Hepatocyte (in vitro differentiated cells): ENCODE measurements at regions not wholly inside any gene's neighbourhood (a gene's known extent, or its start where the extent isn't known, plus 50 kb on each side); places are given as distances from the start of the nearest gene placed in this dataset.

Experiments used
- DNase-seq: peaks from one replicate; pipeline ENCODE4 v3.0.0-alpha.2; 2016; ENCODE audit warnings: low spot score
- H2AFZ ChIP-seq: fragments of 200-600 bp; sonication (generic); 2 replicates; pipeline ENCODE4 v1.6.0; 2016; ENCODE audit warnings: antibody characterized with exemption, mild to moderate bottlenecking
- H3K27ac ChIP-seq: fragments of 200-600 bp; sonication (generic); 2 replicates; pipeline ENCODE4 v1.5.1; 2016; ENCODE audit warnings: mild to moderate bottlenecking
- H3K27me3 ChIP-seq: fragments of 200-600 bp; sonication (generic); 2 replicates; pipeline ENCODE4 v1.6.1; 2016
- H3K36me3 ChIP-seq: fragments of 200-600 bp; sonication (generic); replicated peaks from 2 replicates; pipeline ENCODE4 v1.5.1; 2016; ENCODE audit warnings: low read depth; ENCODE audit not compliant: insufficient read depth
- H3K4me1 ChIP-seq: fragments of 200-600 bp; sonication (generic); 2 replicates; pipeline ENCODE4 v1.5.1; 2016; ENCODE audit warnings: mild to moderate bottlenecking, moderate library complexity; ENCODE audit not compliant: insufficient read depth
- H3K4me2 ChIP-seq: fragments of 200-600 bp; sonication (generic); 2 replicates; pipeline ENCODE4 v1.6.0; 2016
- H3K4me3 ChIP-seq: fragments of 200-600 bp; sonication (generic); 2 replicates; pipeline ENCODE4 v1.5.1; 2016; ENCODE audit warnings: mild to moderate bottlenecking
- H3K79me2 ChIP-seq: fragments of 200-600 bp; sonication (generic); 2 replicates; pipeline ENCODE4 v1.6.0; 2017; ENCODE audit warnings: mild to moderate bottlenecking
- H3K9me2 ChIP-seq: fragments of 200-600 bp; sonication (generic); replicated peaks from 2 replicates; pipeline ENCODE4 v1.6.0; 2017; ENCODE audit warnings: mild to moderate bottlenecking; ENCODE audit not compliant: insufficient read depth
- H3K9me3 ChIP-seq: fragments of 200-600 bp; sonication (generic); 2 replicates; pipeline ENCODE4 v1.5.1; 2016; ENCODE audit warnings: low read depth, mild to moderate bottlenecking
- H4K20me1 ChIP-seq: fragments of 200-600 bp; sonication (generic); 2 replicates; pipeline ENCODE4 v1.6.0; 2016; ENCODE audit warnings: mild to moderate bottlenecking; ENCODE audit not compliant: insufficient read depth, poor library complexity, severe bottlenecking
- CTCF ChIP-seq: fragments of 200-600 bp; sonication (generic); IDR thresholded peaks from 2 replicates; pipeline ENCODE4 v1.5.1; 2016; ENCODE audit warnings: antibody characterized with exemption, mild to moderate bottlenecking; ENCODE audit not compliant: poor library complexity
- EZH2 ChIP-seq: fragments of 200-600 bp; sonication (generic); IDR thresholded peaks from 2 replicates; pipeline ENCODE4 v1.6.1; 2016; ENCODE audit warnings: antibody characterized with exemption, mild to moderate bottlenecking, borderline replicate concordance
- EZH2phosphoT487 ChIP-seq: fragments of 200-600 bp; sonication (generic); IDR thresholded peaks from one replicate; pipeline ENCODE4 v1.6.1; 2018; ENCODE audit warnings: antibody characterized with exemption, mild to moderate bottlenecking, low read depth, moderate library complexity; ENCODE audit not compliant: unreplicated experiment, severe bottlenecking
- WGBS: methylation state at CpG from one replicate; pipeline ENCODE4 v1.1.6; 2016; ENCODE audit warnings: low lambda C conversion rate; ENCODE audit errors: missing lambda C conversion rate; 5-methylcytosine and 5-hydroxymethylcytosine counted together

GRCh38 chr10:44242091-44242490 is 142.8 kb downstream of the CXCL12 start:
- Histone ChIP-seq H3K36me3 (no peaks in the 10 kb centered on the region), H3K9me2 (no peaks in the 10 kb centered on the region), H3K4me2 (no peak overlapping the region), H2AFZ (no peak overlapping the region), H3K4me1 (no peaks in the 10 kb centered on the region), H3K27ac (no peak overlapping the region), H4K20me1 (no peaks in the 10 kb centered on the region), H3K27me3 (no peaks in the 10 kb centered on the region), H3K79me2 (no peaks in the 10 kb centered on the region), H3K4me3 (no peak overlapping the region), H3K9me3 (no peaks in the 10 kb centered on the region)
- 91% methylated on average over 2 of the region's 2 CpGs for WGBS
- DNase-seq = no peak
- TF ChIP-seq EZH2 = no peak
- no peak for TF ChIP-seq EZH2phosphoT487
- TF ChIP-seq CTCF = no peak

GRCh38 chr10:44240584-44241205 is 144.2 kb downstream of the CXCL12 start:
- Histone ChIP-seq H3K27me3 (no peaks in the 10 kb centered on the region), H3K4me3 (no peak overlapping the region), H3K9me3 (no peaks in the 10 kb centered on the region), H3K9me2 (no peaks in the 10 kb centered on the region), H3K4me2 (no peak overlapping the region), H3K79me2 (no peaks in the 10 kb centered on the region), H3K4me1 (no peaks in the 10 kb centered on the region), H3K36me3 (no peaks in the 10 kb centered on the region), H4K20me1 (no peaks in the 10 kb centered on the region), H3K27ac (no peak overlapping the region), H2AFZ (no peak overlapping the region)
- no peak for DNase-seq
- WGBS = 85% methylated on average over 6 of the region's 6 CpGs
- no peak for TF ChIP-seq EZH2phosphoT487
- no peak for TF ChIP-seq EZH2
- TF ChIP-seq CTCF = no peak

- peak overlapping the region; percentile 7 for H3K27ac ChIP-seq
- TF ChIP-seq CTCF = no peak
- no peak for TF ChIP-seq EZH2
- TF ChIP-seq EZH2phosphoT487 = no peak
- no peak overlapping the region for H3K4me2 ChIP-seq
- WGBS = 96% methylated on average over 3 of the region's 3 CpGs
- no peaks in the 10 kb centered on the region for H3K9me2 ChIP-seq
- H3K4me3 ChIP-seq = no peak overlapping the region
- DNase-seq = no peak
- no peaks in the 10 kb centered on the region for H3K27me3 ChIP-seq
- H3K36me3 ChIP-seq = no peaks in the 10 kb centered on the region
- no peaks in the 10 kb centered on the region for H4K20me1 ChIP-seq
- no peak overlapping the region for H2AFZ ChIP-seq
- H3K79me2 ChIP-seq = no peaks in the 10 kb centered on the region
- H3K4me1 ChIP-seq = peaks cover 11% of the 10 kb centered on the region
- H3K9me3 ChIP-seq = no peaks in the 10 kb centered on the region
These were observed 146.7 kb downstream of the CXCL12 start for GRCh38 chr10:44238212-44238611.
